Activated CD4-positive, alpha-beta T cell treated with anti-CD3 and anti-CD28 coated beads, Interleukin-2, amount 50 U/mL, for 48 hours (primary cell): ENCODE measurements at regions not wholly inside any gene's neighbourhood (a gene's known extent, or its start where the extent isn't known, plus 50 kb on each side); places are given as distances from the start of the nearest gene placed in this dataset.
"Not testable (repeated sequence)": the region's sequence is repeated elsewhere in the genome, so short reads cannot be mapped to it uniquely, and the experiment has no call there.

Experiments
- DNase-seq, 2 experiments: peaks; one replicate each; pipeline ENCODE4 v3.0.0-alpha.2; 2020

DNA sequence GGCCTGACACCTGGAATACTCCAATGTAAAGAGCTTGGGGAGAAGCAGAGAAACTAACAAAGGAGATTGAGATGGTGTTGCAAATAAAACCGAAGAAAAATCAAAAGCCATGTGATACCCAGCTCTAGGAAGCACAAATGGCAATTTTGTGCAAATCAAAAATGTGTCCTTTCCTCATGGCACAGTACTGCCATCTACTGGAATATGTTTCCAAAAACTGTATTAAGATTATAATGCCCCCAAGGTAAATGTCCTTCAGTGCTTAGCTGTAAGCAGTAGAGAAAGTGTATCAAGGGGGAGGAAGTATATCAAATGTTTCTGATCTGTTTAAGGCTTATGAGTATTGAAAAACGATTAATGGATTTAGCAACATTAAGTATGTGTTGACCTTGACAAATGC lies 620.3 kb downstream of the ZWINT start:
- not testable (repeated sequence) for DNase-seq

DNA sequence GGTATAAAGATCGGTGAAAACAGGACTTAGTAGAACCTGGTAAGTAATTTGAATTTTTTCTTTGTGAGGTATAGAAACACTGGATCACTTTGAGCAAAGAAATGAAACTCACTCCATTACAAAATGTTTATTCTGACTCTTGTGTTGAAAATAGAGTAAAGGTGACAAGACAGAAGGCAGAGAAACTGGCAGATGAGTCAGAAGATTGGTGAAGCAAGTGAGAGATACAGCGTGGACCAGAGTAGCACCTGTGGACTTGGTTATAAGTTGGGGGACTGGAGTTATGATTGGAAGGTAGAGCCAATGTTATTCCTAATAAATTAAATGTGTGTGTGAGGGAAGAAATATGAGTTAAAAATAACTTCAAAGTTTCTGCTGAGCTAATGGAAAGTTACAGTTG lies 620.9 kb downstream of the ZWINT start:
- DNase-seq: no peak

DNA sequence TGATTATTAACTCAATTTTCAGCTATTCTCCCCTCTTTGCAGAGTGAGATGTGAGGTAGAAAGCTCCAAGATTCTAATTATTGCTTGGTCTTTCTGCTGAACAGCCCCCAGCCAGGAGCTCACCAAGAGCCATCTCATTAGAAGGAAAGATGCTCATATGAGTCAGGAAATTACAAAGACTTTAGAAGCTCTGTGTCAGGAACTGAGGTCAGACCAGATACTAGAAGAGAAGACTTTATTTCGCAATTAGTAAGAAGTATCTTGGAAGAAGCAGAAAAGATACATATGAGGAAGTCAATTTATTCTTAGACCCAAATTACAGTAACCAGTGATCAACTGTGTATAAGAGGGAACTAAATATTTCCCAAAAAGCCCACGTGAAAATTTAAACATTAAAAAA lies 626.9 kb downstream of the ZWINT start:
- no peak for DNase-seq

DNA sequence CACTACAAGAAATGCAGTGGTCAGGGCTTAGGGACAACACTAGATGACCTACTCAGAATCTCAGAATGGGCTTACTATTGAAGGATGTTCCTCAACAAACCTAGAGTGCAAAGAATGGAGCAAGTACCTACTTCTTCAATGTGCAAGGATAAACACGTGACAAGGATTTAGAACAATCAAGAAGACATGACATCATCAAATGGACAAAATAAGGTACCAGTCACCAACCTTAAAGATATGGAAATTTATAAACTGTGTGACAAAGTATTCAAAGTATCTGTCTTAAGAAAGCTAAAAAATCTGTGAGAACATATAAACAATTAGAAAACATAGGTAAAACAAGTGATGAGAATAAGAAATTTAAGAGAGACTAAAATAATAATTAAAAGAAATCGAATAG lies 656.1 kb downstream of the ZWINT start:
- DNase-seq: no peak

DNA sequence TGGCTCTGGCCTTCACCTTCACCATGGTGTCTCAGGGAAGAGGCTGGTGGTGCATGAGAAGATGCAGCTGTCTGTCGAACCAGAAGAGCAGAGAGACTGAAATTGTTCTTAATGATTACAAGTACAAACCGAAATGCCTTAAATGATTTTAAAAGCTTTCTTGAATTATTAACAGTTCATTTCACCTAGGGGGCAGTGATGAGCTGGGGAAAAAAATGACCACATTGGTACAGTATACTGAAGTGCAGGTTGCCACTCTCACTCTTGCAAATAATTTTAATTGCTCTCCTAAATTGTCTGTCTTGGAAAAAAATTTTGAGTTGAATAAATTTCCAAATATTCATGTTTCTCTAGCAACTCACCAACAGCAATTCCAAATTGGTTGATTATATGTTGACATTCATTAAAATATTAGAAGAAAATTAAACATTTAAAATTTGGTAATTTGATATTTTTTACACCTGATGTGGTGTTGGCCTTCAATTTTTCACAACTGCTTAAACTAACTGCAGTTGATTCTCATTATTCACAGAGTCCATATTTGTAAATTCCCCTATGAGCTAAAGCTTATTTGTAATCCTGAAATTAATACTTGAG lies 692.6 kb downstream of the ZWINT start:
- DNase-seq: no peak

DNA sequence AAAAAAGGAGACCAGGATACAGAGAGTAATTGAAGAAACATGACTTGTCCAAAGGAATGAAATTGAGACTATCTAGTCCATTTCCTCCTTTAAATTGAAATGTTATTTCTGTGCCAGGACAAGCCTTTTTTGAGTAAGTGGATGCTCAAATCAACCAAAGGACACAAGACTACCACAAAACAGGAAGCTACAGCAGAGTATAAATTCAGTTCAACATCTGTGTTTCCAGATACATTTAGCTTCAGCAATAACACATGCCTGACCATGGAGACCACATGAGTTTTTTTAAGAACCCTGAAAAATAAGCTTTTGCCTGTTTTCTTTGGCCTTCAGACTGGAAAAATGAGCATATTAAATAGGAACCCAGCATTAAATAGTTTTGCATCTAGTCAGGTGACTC lies 707.5 kb downstream of the ZWINT start:
- no peak for DNase-seq

DNA sequence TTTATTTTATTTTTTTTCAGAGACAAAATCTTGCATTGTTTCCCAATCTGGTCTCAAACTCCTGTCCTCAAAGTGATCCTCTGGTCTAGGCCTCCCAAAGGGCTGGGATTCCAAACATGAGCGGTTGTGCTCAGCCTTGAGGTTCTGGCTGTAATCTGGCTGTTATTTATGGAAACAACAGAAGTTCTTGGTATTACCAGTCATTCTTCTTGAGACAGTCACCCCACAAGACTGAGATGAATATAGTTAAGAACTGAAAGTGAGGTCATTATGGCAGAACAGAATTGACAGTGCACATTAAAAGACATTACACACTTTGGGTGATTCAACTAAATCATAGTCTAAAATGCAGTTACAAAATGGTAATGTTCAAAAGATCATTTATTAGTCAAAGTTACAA lies 719.5 kb downstream of the ZWINT start:
- no peak for DNase-seq

DNA sequence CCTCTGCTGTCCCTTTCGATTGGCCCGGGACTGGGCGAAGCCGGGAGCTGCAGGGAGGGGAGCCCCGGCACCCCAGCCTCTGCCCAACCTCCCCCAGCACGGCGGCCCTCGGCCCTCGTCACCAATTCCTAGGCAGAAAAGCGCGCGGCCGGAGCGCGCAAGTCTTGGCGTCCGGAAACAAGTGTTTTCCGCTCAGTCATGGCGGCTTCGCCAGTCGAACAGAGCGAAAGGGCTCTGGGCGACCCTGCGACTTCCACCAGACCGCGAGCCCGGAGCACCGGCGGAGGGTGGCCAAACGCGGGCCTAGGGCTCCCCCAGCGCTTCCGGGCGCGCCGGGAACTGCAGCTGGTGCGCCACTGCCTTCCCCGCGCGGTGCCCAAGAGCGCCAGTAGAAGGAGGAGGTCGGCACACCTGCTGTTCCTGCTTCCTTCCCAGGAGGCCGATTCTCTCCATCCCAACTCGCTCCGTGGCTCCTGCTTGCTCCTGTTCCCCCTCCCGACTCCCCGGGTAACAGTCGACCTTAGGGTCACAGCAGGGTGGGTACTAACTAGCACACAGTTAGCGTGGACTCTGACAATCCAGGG lies 729.9 kb downstream of the ZWINT start:
- DNase-seq: peak; percentile 21 to 24

DNA sequence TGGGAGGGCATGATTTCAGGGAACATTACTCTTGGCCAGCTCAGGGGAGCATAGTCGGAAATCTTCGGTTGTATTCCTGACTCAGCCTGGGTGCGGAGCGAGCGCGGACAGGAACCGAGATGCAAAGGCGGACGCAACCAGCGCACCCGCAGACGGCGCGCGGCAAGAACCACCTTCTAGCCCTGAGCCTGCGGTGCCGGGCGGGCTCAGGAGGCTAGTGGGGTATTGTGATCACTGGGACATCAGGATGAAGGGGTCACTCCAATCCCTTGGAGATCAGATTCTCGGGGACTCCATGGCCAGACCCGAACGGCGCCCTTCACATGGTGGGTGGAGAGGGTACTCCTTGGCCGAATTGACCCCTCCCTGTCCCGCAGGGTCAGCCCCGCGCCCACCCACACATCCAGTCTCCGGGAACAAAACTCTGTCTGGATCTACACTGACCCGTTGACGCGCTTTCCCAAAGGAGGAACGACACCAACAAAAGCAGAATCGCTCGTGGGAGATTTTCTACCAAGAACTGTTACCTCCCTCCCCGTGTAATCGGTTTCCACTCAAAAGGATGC lies 730.5 kb downstream of the ZWINT start:
- no peak for DNase-seq

DNA sequence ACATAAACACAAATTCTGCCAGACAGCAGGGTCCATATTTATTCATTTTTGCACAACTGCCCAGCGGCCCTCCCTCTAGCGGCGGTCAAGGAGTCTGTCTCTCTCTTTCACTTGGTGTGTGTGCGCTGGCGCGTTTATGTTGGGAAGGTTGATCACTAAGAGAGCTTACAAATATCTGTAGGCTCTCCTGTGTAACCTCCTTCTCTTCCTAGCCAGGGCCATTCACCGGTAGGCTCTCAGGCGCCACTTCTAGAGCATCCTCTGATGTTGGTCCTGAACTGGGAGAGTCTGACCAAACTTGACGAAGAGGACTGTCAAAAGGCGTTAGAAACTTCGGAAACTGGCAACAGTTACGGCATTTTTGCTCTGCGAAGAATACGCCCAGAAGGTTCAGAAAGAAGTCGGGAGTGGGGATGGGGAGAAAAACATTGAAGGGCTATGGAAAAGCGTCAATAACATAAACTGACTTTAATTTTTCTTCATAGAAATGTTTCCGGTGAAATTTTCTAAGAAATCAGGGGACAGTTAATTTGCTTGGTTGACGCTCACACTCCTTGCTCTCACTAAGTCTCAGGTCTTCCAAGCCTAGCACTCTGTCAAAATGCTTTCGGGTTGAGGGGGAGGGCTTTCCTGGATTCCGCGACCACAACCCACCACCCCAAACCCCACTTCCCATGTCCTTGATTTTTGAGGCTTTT lies 731.1 kb downstream of the ZWINT start:
- peak in 1 of 2 experiments; percentile 3 for DNase-seq

DNA sequence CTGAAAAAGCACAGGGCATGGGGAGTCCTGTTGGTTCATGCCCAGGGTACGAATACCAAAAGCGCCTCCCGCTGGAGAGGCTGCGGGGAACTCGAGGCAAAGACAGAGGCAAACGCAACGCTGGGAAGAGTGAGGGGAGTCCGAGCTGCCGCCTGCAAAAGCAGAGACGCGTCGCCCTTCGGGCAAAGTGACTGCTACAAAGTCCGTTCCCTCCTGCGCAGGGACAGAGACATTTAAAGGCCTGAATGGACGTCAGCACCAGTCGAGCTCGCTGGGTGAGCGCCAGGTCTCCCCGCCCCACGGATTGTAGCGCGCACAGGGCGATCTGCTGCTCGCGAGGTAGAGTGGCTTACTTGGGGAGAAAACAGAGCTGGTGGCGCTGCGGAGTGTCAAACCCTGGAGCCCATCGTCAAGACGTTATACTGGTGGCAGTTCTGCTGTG lies 732.8 kb downstream of the ZWINT start:
- no peak for DNase-seq

DNA sequence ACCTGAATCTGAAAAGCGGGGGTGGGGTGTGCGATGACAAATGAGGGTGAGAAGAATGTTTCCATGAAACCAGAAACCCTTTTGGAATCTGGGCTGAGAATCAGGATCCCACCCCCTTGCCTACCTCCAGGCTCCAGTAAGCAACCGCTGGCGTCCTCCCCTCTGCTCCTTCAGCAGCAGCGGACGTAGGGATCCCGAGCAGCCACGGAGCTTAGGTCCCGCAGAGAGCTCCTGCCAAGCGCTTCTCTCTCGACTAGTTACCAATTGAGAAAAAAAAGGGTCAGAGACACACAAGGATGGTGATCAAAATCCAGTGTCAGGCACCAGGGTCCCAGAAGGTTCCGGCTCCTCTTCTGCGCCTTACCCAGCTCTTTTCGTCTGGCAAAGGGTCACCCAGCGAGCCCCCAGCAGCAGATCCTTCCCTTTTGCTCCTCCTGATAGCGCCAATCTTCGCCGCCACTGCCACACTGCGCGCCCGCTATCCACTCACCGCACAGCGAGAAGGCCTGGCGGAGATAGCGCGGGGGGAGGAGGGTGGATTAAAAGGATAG lies 733.5 kb downstream of the ZWINT start:
- no peak for DNase-seq

DNA sequence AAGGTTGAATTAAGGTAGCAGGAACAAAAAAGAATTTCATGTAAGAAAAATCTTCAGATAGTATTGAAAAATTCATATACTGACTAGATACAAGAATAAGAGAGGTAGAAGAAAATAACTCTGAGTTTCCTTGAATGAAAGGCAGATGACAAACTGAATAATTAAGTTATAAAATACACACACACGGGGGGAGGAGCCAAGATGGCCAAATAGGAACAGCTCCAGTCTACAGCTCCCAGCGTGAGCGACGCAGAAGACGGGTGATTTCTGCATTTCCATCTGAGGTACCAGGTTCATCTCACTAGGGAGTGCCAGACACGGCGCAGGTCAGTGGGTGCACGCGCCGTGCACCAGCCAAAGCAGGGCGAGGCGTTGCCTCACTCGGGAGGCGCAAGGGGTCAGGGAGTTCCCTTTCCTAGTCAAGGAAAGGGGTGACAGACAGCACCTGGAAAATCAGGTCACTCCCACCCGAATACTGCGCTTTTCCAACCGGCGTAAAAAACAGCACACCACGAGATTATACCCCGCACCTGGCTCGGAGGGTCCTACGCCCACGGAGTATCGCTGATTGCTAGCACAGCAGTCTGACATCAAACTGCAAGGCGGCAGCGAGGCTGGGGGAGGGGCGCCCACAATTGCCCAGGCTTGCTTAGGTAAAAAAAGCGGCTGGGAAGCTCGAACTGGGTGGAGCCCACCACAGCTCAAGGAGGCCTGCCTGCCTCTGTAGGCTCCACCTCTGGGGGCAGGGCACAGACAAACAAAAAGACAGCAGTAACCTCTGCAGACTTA lies 759.2 kb downstream of the ZWINT start:
- not testable (repeated sequence) for DNase-seq

DNA sequence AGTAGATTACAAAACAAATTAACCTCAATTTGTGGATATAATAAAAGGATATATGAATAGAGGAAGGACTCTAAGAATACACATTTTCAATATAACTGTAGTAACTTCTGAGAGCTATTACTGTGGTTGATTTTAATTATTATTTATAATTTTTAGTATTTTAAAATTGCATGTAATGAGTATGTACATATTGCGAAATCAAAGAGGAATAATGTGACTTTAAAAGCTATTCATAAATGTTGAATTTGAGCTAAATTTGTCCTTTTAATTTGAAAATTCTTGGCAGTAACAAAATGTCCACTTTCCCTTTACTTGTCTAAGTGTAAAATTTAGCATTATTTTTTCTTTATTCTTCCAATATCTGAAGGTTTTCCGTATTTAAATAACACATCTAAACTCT lies 750.6 kb upstream of the PCDH15 start:
- no peak for DNase-seq

DNA sequence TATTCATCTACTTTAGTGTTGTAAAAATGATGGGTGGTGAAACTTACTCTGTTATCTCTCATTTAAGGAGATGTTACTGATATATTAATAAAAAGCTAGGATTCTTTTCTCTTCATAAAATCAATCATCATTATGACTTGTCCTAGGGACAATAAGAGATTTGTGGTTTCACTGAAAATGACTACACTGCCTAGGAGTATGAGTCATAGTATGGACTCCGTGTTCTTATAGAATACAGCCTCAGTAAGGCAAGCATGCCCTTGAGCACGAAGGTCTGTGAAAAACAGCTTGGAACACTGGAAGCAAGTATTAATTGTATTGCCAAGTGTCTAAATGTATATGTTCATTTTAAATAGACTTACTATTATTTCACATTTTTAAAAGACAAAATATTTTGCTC lies 749.2 kb upstream of the PCDH15 start:
- DNase-seq: no peak

DNA sequence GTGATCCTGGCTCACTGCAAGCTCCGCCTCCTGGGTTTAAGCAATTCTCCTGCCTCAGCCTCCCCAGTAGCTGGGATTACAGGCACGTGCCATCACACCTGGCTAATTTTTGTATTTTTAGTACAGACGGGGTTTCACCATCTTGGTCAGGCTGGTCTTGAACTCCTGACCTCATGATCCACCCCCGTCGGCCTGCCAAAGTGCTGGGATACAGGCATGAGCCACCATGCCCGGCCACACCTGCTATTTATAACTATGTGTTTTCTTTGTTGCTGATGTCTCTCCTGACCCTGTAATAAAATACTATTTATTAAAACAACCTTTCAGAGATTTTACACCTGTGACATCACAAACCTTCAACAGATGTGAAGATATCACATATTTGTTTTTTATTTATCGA lies 736.5 kb upstream of the PCDH15 start:
- DNase-seq: not testable (repeated sequence)

DNA sequence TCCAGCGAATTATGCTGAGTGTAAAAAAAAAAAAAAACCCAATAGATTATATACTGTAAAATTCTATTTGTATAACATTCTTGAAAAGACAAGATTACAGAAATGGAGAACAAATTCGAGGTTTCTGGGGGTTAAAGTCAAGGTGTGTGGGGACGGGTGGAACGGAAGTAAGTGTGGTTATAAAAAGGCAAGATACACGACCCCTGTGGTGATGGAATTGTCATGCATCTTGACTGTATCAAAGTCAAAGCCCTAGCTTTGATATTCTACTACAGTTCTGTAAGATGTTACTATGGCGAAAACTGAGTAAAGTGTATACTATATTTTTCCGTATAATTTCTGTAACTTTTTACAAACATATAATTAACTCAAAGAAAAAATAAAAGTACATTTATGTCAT lies 718.2 kb upstream of the PCDH15 start:
- DNase-seq: no peak

DNA sequence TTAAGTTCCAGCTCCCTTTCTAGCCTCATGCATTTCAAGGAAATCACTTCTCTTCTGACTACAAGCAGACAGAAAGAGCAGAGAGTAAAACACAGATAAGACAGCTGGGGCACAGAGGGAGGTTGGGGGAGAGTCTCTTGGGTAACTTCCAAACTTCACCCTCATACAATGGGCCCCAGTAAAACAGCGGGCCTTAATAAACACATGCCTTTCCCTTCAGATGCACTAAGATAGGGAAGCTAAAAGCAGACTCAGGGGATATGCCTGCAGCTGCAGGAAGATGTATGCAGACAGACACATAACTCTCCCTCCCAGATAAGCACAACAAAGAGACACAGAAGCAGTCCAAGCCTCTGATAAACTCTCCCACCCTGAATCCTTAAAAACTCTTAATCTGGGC lies 717.4 kb upstream of the PCDH15 start:
- not testable (repeated sequence) for DNase-seq

DNA sequence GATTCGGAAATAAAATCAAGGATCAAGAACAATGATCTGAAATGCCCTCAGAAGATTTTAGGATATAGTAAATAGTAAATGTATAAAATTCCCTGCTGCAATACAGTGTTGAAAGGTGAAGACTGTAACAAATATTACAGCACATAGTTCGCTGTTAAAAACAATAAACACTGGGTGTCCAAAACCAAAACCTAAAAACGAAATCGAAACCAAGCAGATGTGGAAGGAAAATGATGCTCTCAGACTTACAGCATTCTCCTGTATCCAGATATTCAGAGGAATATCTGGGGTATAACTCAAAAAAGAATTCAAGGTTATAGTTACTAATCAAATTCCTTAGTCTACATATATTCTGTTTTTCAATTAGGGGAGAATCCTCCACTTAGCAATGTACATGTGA lies 708.1 kb upstream of the PCDH15 start:
- DNase-seq: no peak

DNA sequence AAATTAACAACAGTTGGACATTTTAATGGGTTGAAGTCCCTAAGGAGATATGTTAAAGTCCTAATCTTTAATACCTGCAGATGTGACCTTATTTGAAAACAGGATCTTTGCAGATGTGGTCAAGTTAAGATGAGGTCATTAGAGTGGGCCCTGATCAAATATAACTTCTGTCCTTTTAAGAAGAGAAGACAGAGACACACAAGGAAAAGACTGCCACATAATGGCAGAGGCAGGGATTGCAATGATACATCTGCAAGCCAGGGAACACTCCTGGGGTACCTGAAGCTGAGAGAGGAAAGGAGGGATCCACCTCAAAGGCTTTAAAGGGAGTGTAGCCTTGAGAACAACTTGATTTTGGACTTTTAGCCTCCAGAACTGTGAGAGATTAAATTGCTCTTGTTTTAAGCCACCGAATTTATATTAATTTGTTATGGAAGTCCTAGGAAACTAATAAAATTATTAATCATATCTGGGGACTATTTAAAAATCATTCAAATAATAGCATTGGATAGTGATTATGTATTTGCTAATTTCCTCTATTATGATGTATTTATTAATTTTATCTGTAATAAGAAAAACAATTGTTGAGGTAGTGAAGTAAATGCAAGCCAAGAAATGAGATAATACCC lies 700.0 kb upstream of the PCDH15 start:
- DNase-seq: peak in 1 of 2 experiments; percentile 2

DNA sequence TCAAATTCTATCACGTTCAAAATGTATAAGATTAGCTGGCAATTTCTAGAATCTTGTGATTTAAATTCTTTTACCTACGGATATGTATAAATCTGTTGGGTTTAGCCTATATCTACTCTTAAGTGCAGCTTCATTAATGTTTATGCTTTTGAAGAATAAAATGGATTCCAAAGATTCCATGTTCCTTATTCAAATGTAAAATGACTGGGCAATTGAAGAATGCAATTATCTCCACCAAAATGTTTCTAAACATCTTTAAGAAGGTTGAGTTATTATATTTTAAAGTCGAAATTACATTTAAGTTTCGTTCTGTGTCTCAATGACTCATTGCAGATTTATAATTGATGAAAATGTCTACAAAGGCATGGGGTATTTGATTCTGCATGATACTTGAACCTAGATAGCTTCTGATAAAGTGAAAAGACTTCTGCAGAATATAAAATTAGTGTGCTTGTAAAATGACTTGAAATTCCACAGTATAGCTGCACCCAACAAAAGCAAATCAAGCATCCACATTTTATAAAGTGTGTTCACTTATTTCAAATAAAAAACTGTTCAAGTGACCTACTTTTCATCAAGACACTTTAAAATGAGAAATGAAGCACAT lies 697.0 kb upstream of the PCDH15 start:
- DNase-seq: no peak

DNA sequence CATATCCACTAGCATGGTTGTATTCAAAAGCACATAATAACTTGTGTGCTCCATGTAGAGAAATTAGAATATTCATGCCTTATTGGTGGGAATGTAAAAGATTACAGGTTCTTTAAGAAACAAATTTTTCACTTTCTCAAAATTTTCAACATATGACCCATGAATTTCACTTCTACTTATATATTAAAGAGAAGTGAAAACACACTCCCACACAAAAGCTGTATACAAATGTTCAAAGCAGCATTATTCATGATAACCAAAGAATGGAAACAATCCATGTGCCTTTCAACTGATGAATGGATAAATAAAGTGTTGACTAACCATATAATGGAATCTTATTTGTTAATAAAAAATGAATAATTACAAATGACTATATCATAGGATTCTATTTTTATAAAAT lies 694.5 kb upstream of the PCDH15 start:
- DNase-seq: no peak
